OCI-LY3 (cell line): ENCODE measurements at regions not wholly inside any gene's neighbourhood (a gene's known extent, or its start where the extent isn't known, plus 50 kb on each side); places are given as distances from the start of the nearest gene placed in this dataset.
"Not testable (repeated sequence)": the region's sequence is repeated elsewhere in the genome, so short reads cannot be mapped to it uniquely, and the experiment has no call there.

Source experiments
- H2AFZ ChIP-seq: fragments of 200-600, 300-600 bp; shearing (Covaris generic); 2 replicates; pipeline ENCODE4 v1.6.0; 2014; ENCODE audit warnings: antibody characterized with exemption, low read depth, low read length
- H3K27ac ChIP-seq: fragments of 200-600, 300-600 bp; sonication (generic); 2 replicates; pipeline ENCODE4 v1.5.1; 2014; ENCODE audit warnings: mild to moderate bottlenecking, low read length, moderate library complexity, mixed read lengths
- H3K27me3 ChIP-seq: fragments of 200-600, 300-600 bp; sonication (generic); 2 replicates; pipeline ENCODE4 v1.6.1; 2014; ENCODE audit warnings: low read depth, low read length, mixed read lengths
- H3K36me3 ChIP-seq: fragments of 200-600, 300-600 bp; sonication (generic); replicated peaks from 2 replicates; pipeline ENCODE3; 2014; ENCODE audit warnings: low read depth, low read length, mixed read lengths
- H3K4me1 ChIP-seq: fragments of 300-600, 200-600 bp; sonication (generic); 2 replicates; pipeline ENCODE4 v1.6.1; 2014; ENCODE audit warnings: low read length, mixed read lengths
- H3K4me2 ChIP-seq: fragments of 200-600, 300-600 bp; sonication (generic); 2 replicates; pipeline ENCODE4 v1.6.1; 2014; ENCODE audit warnings: low read length, mixed read lengths
- H3K4me3 ChIP-seq: fragments of 300-600, 200-600 bp; sonication (generic); 2 replicates; pipeline ENCODE4 v1.5.1; 2014; ENCODE audit warnings: antibody characterized with exemption, mild to moderate bottlenecking, low read length, moderate library complexity
- H3K79me2 ChIP-seq: fragments of 300-600, 200-600 bp; shearing (Covaris generic); 2 replicates; pipeline ENCODE4 v1.6.1; 2014; ENCODE audit warnings: mild to moderate bottlenecking, low read length, mixed read lengths
- H3K9ac ChIP-seq: fragments of 300-600, 200-600 bp; shearing (Covaris generic); 2 replicates; pipeline ENCODE4 v1.6.0; 2014; ENCODE audit warnings: mild to moderate bottlenecking, low read length, moderate library complexity
- H3K9me3 ChIP-seq: fragments of 200-600, 300-600 bp; shearing (Covaris generic); 2 replicates; pipeline ENCODE4 v1.6.1; 2014; ENCODE audit warnings: low read length, mixed read lengths; ENCODE audit not compliant: insufficient read depth
- H4K20me1 ChIP-seq: fragments of 200-600, 300-600 bp; sonication (generic); 2 replicates; pipeline ENCODE4 v1.6.1; 2016; ENCODE audit warnings: low read length, mixed read lengths; ENCODE audit not compliant: insufficient read depth
- CTCF ChIP-seq: fragments of 200-600, 300-600 bp; sonication (generic); IDR thresholded peaks from 2 replicates; pipeline ENCODE4 v1.5.1; 2014; ENCODE audit warnings: antibody characterized with exemption, low read length, low read depth
- EZH2phosphoT487 ChIP-seq: fragments of 200-600 bp; shearing (Covaris generic); IDR thresholded peaks from 2 replicates; pipeline ENCODE4 v1.6.1; 2018; ENCODE audit warnings: antibody characterized with exemption, mixed run types, low read depth

GRCh38 chr15:37397266-37398022 is 297.1 kb upstream of the MEIS2 start:
- TF ChIP-seq EZH2phosphoT487 = no peak
- no peak for TF ChIP-seq CTCF
- H3K79me2 ChIP-seq = no peaks in the 10 kb centered on the region
- no peaks in the 10 kb centered on the region for H3K36me3 ChIP-seq
- no peak overlapping the region for H3K4me2 ChIP-seq
- H3K4me3 ChIP-seq = no peak overlapping the region
- no peaks in the 10 kb centered on the region for H3K9me3 ChIP-seq
- no peaks in the 10 kb centered on the region for H4K20me1 ChIP-seq
- no peak overlapping the region for H2AFZ ChIP-seq
- no peaks in the 10 kb centered on the region for H3K4me1 ChIP-seq
- H3K27me3 ChIP-seq = no peaks in the 10 kb centered on the region
- no peak overlapping the region for H3K27ac ChIP-seq
- no peak overlapping the region for H3K9ac ChIP-seq

- TF ChIP-seq CTCF (no peak), EZH2phosphoT487 (no peak)
- H3K4me3 ChIP-seq = no peak overlapping the region
- H3K4me1 ChIP-seq = no peaks in the 10 kb centered on the region
- no peak overlapping the region for H3K27ac ChIP-seq
- H3K9me3 ChIP-seq = no peaks in the 10 kb centered on the region
- H2AFZ ChIP-seq = no peak overlapping the region
- no peak overlapping the region for H3K4me2 ChIP-seq
- H3K79me2 ChIP-seq = no peaks in the 10 kb centered on the region
- no peaks in the 10 kb centered on the region for H3K36me3 ChIP-seq
- H3K27me3 ChIP-seq = no peaks in the 10 kb centered on the region
- no peaks in the 10 kb centered on the region for H4K20me1 ChIP-seq
- H3K9ac ChIP-seq = no peak overlapping the region
These were observed 315.8 kb upstream of the MEIS2 start for GRCh38 chr15:37416103-37416502.

GRCh38 chr15:37425541-37425940 is 325.2 kb upstream of the MEIS2 start:
- Histone ChIP-seq H3K27ac (no peak overlapping the region), H3K9me3 (no peaks in the 10 kb centered on the region), H3K4me1 (no peaks in the 10 kb centered on the region), H3K4me3 (no peak overlapping the region), H3K79me2 (no peaks in the 10 kb centered on the region), H4K20me1 (no peaks in the 10 kb centered on the region), H3K9ac (no peak overlapping the region), H3K36me3 (no peaks in the 10 kb centered on the region), H3K27me3 (no peaks in the 10 kb centered on the region), H2AFZ (no peak overlapping the region), H3K4me2 (no peak overlapping the region)
- TF ChIP-seq EZH2phosphoT487 (no peak), CTCF (no peak)

- H3K4me1 ChIP-seq, H3K9me3 ChIP-seq, H3K36me3 ChIP-seq, H3K4me2 ChIP-seq, H3K4me3 ChIP-seq, H4K20me1 ChIP-seq, H3K27ac ChIP-seq, H3K9ac ChIP-seq, H3K79me2 ChIP-seq, H2AFZ ChIP-seq, H3K27me3 ChIP-seq: not testable (repeated sequence)
These were observed 327.0 kb upstream of the MEIS2 start for GRCh38 chr15:37427393-37427792.
